ENCODE measurements at regions not wholly inside any gene's neighbourhood (a gene's known extent, or its start where the extent isn't known, plus 50 kb on each side); places are given as distances from the start of the nearest gene placed in this dataset.
A peak's percentile ranks its signal among the peaks of the same experiment; 100 is the strongest.
"Not testable (repeated sequence)": the region's sequence is repeated elsewhere in the genome, so short reads cannot be mapped to it uniquely, and the experiment has no call there.

GRCh38 chr5:120297616-120298015, 166.5 kb upstream of the PRR16 start:
- intact Hi-C loops (cut with DNase I), result no loop called here
- no peak for DNase-seq

GRCh38 chr5:120298981-120299380, 165.1 kb upstream of the PRR16 start:
- no peak for DNase-seq
- intact Hi-C loops (cut with DNase I), result no loop called here

GRCh38 chr5:120304663-120305062, 159.4 kb upstream of the PRR16 start:
- intact Hi-C loops (cut with DNase I), result no loop called here
- DNase-seq, result no peak

- intact Hi-C loops (cut with DNase I), result no loop called here
- no peak for DNase-seq
Measured at GRCh38 chr5:120306303-120306702, 157.8 kb upstream of the PRR16 start.

- no peak for DNase-seq
- intact Hi-C loops (cut with DNase I), result no loop called here
Measured at GRCh38 chr5:120314191-120314590, 149.9 kb upstream of the PRR16 start.

GRCh38 chr5:120320626-120321025, 143.5 kb upstream of the PRR16 start:
- intact Hi-C loops (cut with DNase I), result no loop called here

GRCh38 chr5:120326651-120327050, 137.4 kb upstream of the PRR16 start:
- DNase-seq, result no peak
- intact Hi-C loops (cut with DNase I), result no loop called here

More at GRCh38 chr5:120320626-120321025, 143.5 kb upstream of the PRR16 start:
- no peak for DNase-seq

- no peak for DNase-seq
- intact Hi-C loops (cut with DNase I), result no loop called here
Measured at GRCh38 chr5:120327180-120327579, 136.9 kb upstream of the PRR16 start.

- intact Hi-C loops (cut with DNase I), result no loop called here
- DNase-seq, result no peak
Measured at GRCh38 chr5:120329095-120329494, 135.0 kb upstream of the PRR16 start.

- DNase-seq, result no peak
- intact Hi-C loops (cut with DNase I), result no loop called here
Measured at GRCh38 chr5:120330558-120330957, 133.5 kb upstream of the PRR16 start.

- DNase-seq, result no peak
- intact Hi-C loops (cut with DNase I), result no loop called here
Measured at GRCh38 chr5:120344181-120344580, 119.9 kb upstream of the PRR16 start.

GRCh38 chr5:120345947-120346346, 118.2 kb upstream of the PRR16 start:
- intact Hi-C loops (cut with DNase I), result no loop called here
- no peak for DNase-seq

GRCh38 chr5:120351071-120351470, 113.0 kb upstream of the PRR16 start:
- DNase-seq; intact Hi-C loops (cut with DNase I): not testable (repeated sequence)

GRCh38 chr5:120354126-120354525, 110.0 kb upstream of the PRR16 start:
- intact Hi-C loops (cut with DNase I), result no loop called here
- no peak for DNase-seq

GRCh38 chr5:120358949-120359348, 105.2 kb upstream of the PRR16 start:
- no peak for DNase-seq
- intact Hi-C loops (cut with DNase I), result no loop called here

- intact Hi-C loops (cut with DNase I), result no loop called here
- DNase-seq, result no peak
Measured at GRCh38 chr5:120361941-120362340, 102.2 kb upstream of the PRR16 start.

GRCh38 chr5:120362426-120362825, 101.7 kb upstream of the PRR16 start:
- no peak for DNase-seq
- intact Hi-C loops (cut with DNase I), result no loop called here

GRCh38 chr5:120365656-120366446, 98.2 kb upstream of the PRR16 start:
- intact Hi-C loops (cut with DNase I), result no loop called here

GRCh38 chr5:120367896-120368634, 96.0 kb upstream of the PRR16 start:
- DNase-seq, result peak in 2 of 10 donors; percentile 55 to 58
- intact Hi-C loops (cut with DNase I), result no loop called here

More at GRCh38 chr5:120365656-120366446, 98.2 kb upstream of the PRR16 start:
- DNase-seq, result no peak

GRCh38 chr5:120368923-120369715, 95.0 kb upstream of the PRR16 start:
- DNase-seq, result peak in 1 of 10 donors; percentile 57
- intact Hi-C loops (cut with DNase I), result no loop called here

- no peak for DNase-seq
- intact Hi-C loops (cut with DNase I), result no loop called here
Measured at GRCh38 chr5:120372899-120373298, 91.2 kb upstream of the PRR16 start.
